ENCODE measurements at regions not wholly inside any gene's neighbourhood (a gene's known extent, or its start where the extent isn't known, plus 50 kb on each side); places are given as distances from the start of the nearest gene placed in this dataset.

GRCh38 chr1:50300297-50300696 is 122.9 kb downstream of the DMRTA2 start:
- Histone ChIP-seq H3K9me3 (replicated peaks) (no peaks in the 10 kb centered on the region), H3K4me3 (no peak overlapping the region), H3K4me1 (no peaks in the 10 kb centered on the region), H3K27ac (replicated peaks) (no peak overlapping the region), H3K36me3 (no peaks in the 10 kb centered on the region), H3K27me3 (ENCODE audit: low read depth) (peaks cover 17% of the 10 kb centered on the region)
- intact Hi-C loops (cut with micrococcal nuclease), result no loop called here
- TF ChIP-seq CTCF (IDR thresholded peaks at IDR 0.05; ENCODE audit: borderline replicate concordance), result no peak
- no peak for DNase-seq

DNA sequence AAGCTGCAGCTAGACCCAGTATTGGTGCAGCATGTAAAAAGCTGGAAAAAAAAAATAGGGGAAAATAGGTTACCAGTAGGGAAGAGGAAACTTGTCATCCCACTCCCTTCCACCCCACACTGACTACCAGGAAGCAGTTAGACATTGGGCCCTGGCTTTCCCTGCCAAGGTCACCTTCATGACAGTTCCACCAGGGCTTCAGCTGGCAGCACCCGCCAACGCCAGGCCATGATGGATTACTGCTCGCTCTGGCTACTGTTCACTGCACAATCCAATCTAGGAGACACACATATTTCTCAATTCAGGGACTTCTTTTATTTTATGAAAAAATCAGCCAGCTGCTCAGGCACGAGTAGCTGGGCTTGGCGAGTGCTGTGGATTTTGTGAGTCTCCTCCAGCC is 127.7 kb downstream of the DMRTA2 start:
- H3K27me3 ChIP-seq (ENCODE audit: low read depth), result peaks cover 5% of the 10 kb centered on the region
- H3K4me3 ChIP-seq, result no peak overlapping the region
- H3K4me1 ChIP-seq, result no peaks in the 10 kb centered on the region
- intact Hi-C loops (cut with micrococcal nuclease), result no loop called here
- H3K27ac ChIP-seq (replicated peaks), result no peak overlapping the region
- no peak for DNase-seq
- TF ChIP-seq CTCF (IDR thresholded peaks at IDR 0.05; ENCODE audit: borderline replicate concordance), result no peak
- H3K36me3 ChIP-seq, result no peaks in the 10 kb centered on the region
- no peaks in the 10 kb centered on the region for H3K9me3 ChIP-seq (replicated peaks)

GRCh38 chr1:50292276-50292675 is 131.0 kb downstream of the DMRTA2 start:
- intact Hi-C loops (cut with micrococcal nuclease), result no loop called here
- Histone ChIP-seq H3K27me3 (ENCODE audit: low read depth) (peaks cover 11% of the 10 kb centered on the region), H3K27ac (replicated peaks) (no peak overlapping the region)

DNA sequence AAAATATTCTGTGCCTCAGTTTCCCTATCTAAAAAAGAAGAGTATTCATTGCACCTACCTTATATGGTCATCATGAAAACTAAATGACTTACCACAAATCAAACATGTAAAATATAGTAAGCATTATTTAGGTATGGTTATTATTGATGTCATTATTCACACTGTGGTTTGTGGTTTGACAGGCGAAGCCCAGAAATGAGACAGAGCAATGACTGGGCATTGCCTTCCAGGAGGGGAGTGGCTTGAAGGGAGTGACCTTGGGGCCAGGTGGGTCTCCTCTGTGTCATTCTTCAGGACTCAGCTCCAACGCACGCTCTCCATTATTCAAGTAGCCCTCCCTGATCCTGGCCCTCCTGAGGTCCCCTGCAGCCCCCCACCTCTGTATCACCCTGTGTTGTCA is 133.7 kb downstream of the DMRTA2 start:
- peaks cover 20% of the 10 kb centered on the region for H3K27me3 ChIP-seq (ENCODE audit: low read depth)
- H3K9me3 ChIP-seq (replicated peaks), result no peaks in the 10 kb centered on the region
- intact Hi-C loops (cut with micrococcal nuclease), result no loop called here
- no peak overlapping the region for H3K27ac ChIP-seq (replicated peaks)
- H3K4me1 ChIP-seq, result no peaks in the 10 kb centered on the region
- H3K36me3 ChIP-seq, result no peaks in the 10 kb centered on the region
- no peak for DNase-seq
- no peak for TF ChIP-seq CTCF (IDR thresholded peaks at IDR 0.05; ENCODE audit: borderline replicate concordance)
- no peak overlapping the region for H3K4me3 ChIP-seq

More at GRCh38 chr1:50292276-50292675, 131.0 kb downstream of the DMRTA2 start:
- Histone ChIP-seq H3K4me1 (no peaks in the 10 kb centered on the region), H3K36me3 (no peaks in the 10 kb centered on the region), H3K4me3 (no peak overlapping the region), H3K9me3 (replicated peaks) (no peaks in the 10 kb centered on the region)
- no peak for DNase-seq
- no peak for TF ChIP-seq CTCF (IDR thresholded peaks at IDR 0.05; ENCODE audit: borderline replicate concordance)

DNA sequence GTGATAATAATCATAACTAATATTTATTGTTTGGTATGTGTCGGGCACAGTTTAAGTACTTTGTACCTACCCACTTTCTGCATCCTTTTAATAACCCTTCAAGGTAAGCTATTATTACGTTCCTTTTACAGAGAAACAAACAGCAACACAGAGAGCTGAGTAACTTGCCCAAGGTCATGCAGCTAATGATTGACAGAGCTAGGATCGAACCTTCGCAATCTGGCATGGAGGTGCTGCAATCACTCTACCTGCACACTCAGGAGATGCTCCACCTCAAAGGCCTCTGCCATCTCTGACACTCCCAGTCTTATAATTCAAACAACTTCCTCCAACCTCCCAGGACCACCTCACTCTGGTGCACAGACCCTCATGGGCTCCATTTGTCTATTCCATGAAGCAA is 137.2 kb downstream of the DMRTA2 start:
- Histone ChIP-seq H3K36me3 (no peaks in the 10 kb centered on the region), H3K4me1 (no peaks in the 10 kb centered on the region)

More for the DNA sequence above, 137.2 kb downstream of the DMRTA2 start:
- intact Hi-C loops (cut with micrococcal nuclease), result no loop called here
- H3K9me3 ChIP-seq (replicated peaks), result no peaks in the 10 kb centered on the region
- no peak for DNase-seq
- TF ChIP-seq CTCF (IDR thresholded peaks at IDR 0.05; ENCODE audit: borderline replicate concordance), result no peak
- H3K4me3 ChIP-seq, result no peak overlapping the region
- H3K27ac ChIP-seq (replicated peaks), result no peak overlapping the region
- H3K27me3 ChIP-seq (ENCODE audit: low read depth), result peaks cover 35% of the 10 kb centered on the region

All from left ventricle myocardium inferior (tissue), 1 donor.